ENCODE measurements at regions not wholly inside any gene's neighbourhood (a gene's known extent, or its start where the extent isn't known, plus 50 kb on each side); places are given as distances from the start of the nearest gene placed in this dataset.

DNA sequence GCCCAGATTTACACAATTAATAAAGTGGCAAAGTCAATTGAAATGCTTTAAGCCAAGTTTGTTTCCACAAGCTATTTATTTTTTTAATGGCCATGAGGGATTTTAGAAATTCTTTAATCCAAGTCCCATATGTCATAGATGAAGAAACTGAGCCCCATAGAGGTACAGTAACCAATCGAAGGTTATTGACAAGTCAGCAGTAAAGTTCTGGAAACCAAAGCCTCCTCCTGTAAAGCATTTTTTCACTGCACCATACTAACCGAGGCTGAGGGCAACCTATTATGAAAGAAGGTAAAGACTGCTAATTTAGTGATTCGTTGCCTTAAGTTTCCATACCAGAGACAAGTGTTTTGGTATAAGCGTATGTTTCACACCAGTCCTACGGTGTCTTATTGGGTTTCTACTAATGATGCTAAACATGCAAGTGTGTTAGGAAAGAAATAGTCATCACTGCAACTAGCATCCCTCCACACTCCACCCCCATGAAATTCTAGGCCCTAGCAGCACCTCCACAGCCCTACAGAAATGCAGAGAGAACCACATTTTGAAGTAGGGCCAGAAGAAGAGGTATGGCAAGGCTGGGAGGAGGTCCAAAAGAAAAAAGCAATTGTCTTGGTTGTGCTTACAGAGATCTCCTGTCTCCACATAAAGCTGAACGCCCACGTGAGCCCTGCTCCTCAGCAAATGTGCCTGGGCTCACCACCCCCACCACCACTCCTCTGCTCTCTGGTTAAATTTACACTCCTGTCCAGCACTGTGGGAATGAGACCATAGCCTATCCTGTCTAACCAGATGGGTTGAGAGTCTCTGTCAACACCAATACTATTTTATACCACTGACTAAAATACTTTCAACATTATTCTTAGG is 271.1 kb upstream of the G2E3 start:
- H3K27ac ChIP-seq (ENCODE audit: low read depth in 2 of 2, low read length in 2 of 2), result no peak overlapping the region
- no peaks in the 10 kb centered on the region for H3K4me1 ChIP-seq (ENCODE audit: control insufficient read depth in 2 of 3, insufficient read depth in 2 of 3, low read depth in 1 of 3, low read length in 3 of 3)
- no peak overlapping the region for H3K4me3 ChIP-seq (ENCODE audit: low read length in 3 of 3)
- no peaks in the 10 kb centered on the region for H3K27me3 ChIP-seq (ENCODE audit: control insufficient read depth, insufficient read depth, low read length)
- no peaks in the 10 kb centered on the region for H3K9me3 ChIP-seq (ENCODE audit: control insufficient read depth in 2 of 3, insufficient read depth in 1 of 3, low read length in 3 of 3)
- no peak for DNase-seq
- H3K36me3 ChIP-seq (ENCODE audit: control insufficient read depth in 2 of 3, insufficient read depth in 3 of 3, low read length in 3 of 3), result no peaks in the 10 kb centered on the region
- no peak overlapping the region for H3K9ac ChIP-seq (ENCODE audit: low read length in 3 of 3)
- intact Hi-C loops (cut with DNase I), result no loop called here
- no peak for FAIRE-seq
- TF ChIP-seq CTCF (IDR thresholded peaks at IDR 0.05; ENCODE audit: borderline replicate concordance, extremely low read depth, insufficient read depth), result no peak

DNA sequence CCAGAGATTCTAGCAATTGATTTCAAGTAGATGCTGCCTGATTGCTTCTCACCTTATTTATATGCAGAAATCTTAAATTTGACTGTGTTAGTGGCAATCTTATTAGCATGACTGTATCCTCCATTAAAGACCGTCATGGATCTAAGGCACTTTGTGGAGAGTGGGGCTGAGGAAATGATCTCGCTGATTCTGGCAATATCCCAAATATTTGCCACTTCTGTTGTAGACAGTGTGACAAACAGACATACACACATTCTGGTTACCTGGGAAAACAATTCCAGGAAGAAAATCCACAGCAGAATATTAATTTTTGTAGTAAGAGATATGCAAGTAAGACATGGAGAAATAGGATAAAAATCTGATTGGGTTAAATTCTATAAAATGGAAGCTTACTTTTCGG is 269.0 kb upstream of the G2E3 start:
- no peak for DNase-seq
- H3K27me3 ChIP-seq (ENCODE audit: control insufficient read depth, insufficient read depth, low read length), result no peaks in the 10 kb centered on the region
- no peaks in the 10 kb centered on the region for H3K36me3 ChIP-seq (ENCODE audit: control insufficient read depth in 2 of 3, insufficient read depth in 3 of 3, low read length in 3 of 3)
- H3K4me1 ChIP-seq (ENCODE audit: control insufficient read depth in 2 of 3, insufficient read depth in 2 of 3, low read depth in 1 of 3, low read length in 3 of 3), result no peaks in the 10 kb centered on the region
- no peak for FAIRE-seq
- intact Hi-C loops (cut with DNase I), result no loop called here
- H3K4me3 ChIP-seq (ENCODE audit: low read length in 3 of 3), result no peak overlapping the region
- no peak overlapping the region for H3K27ac ChIP-seq (ENCODE audit: low read depth in 2 of 2, low read length in 2 of 2)
- H3K9me3 ChIP-seq (ENCODE audit: control insufficient read depth in 2 of 3, insufficient read depth in 1 of 3, low read length in 3 of 3), result no peaks in the 10 kb centered on the region
- TF ChIP-seq CTCF (IDR thresholded peaks at IDR 0.05; ENCODE audit: borderline replicate concordance, extremely low read depth, insufficient read depth), result no peak
- no peak overlapping the region for H3K9ac ChIP-seq (ENCODE audit: low read length in 3 of 3)

GRCh38 chr14:30291216-30291615 is 267.7 kb upstream of the G2E3 start:
- intact Hi-C loops (cut with DNase I), result no loop called here
- Histone ChIP-seq H3K4me1 (ENCODE audit: control insufficient read depth in 2 of 3, insufficient read depth in 2 of 3, low read depth in 1 of 3, low read length in 3 of 3) (no peaks in the 10 kb centered on the region), H3K27me3 (ENCODE audit: control insufficient read depth, insufficient read depth, low read length) (no peaks in the 10 kb centered on the region), H3K36me3 (ENCODE audit: control insufficient read depth in 2 of 3, insufficient read depth in 3 of 3, low read length in 3 of 3) (no peaks in the 10 kb centered on the region), H3K27ac (ENCODE audit: low read depth in 2 of 2, low read length in 2 of 2) (no peak overlapping the region), H3K4me3 (ENCODE audit: low read length in 3 of 3) (no peak overlapping the region), H3K9me3 (ENCODE audit: control insufficient read depth in 2 of 3, insufficient read depth in 1 of 3, low read length in 3 of 3) (no peaks in the 10 kb centered on the region), H3K9ac (ENCODE audit: low read length in 3 of 3) (no peak overlapping the region)
- DNase-seq (no peak), FAIRE-seq (no peak)
- TF ChIP-seq CTCF (IDR thresholded peaks at IDR 0.05; ENCODE audit: borderline replicate concordance, extremely low read depth, insufficient read depth), result no peak
